KMS-11 (cell line): ENCODE measurements at regions not wholly inside any gene's neighbourhood (a gene's known extent, or its start where the extent isn't known, plus 50 kb on each side); places are given as distances from the start of the nearest gene placed in this dataset.

Experiments
- H2AFZ ChIP-seq: fragments of 200-600 bp; sonication (generic); 2 replicates; pipeline ENCODE4 v1.6.1; 2016; ENCODE audit warnings: antibody characterized with exemption, mixed run types, low read depth
- H3K27ac ChIP-seq: fragments of 200-600 bp; sonication (generic); 2 replicates; pipeline ENCODE4 v1.6.1; 2016; ENCODE audit warnings: mild to moderate bottlenecking, mixed run types
- H3K27me3 ChIP-seq: fragments of 200-600 bp; sonication (generic); 2 replicates; pipeline ENCODE4 v1.6.1; 2017; ENCODE audit warnings: mild to moderate bottlenecking, low read depth, mixed run types, moderate library complexity; ENCODE audit not compliant: insufficient read depth
- H3K36me3 ChIP-seq: fragments of 200-600 bp; sonication (generic); 2 replicates; pipeline ENCODE4 v1.6.1; 2017; ENCODE audit warnings: mild to moderate bottlenecking, mixed run types; ENCODE audit not compliant: insufficient read depth
- H3K4me1 ChIP-seq: fragments of 200-600 bp; sonication (generic); 2 replicates; pipeline ENCODE4 v1.6.1; 2016; ENCODE audit warnings: mild to moderate bottlenecking, low read depth, mixed run types; ENCODE audit not compliant: poor library complexity, severe bottlenecking
- H3K4me2 ChIP-seq: fragments of 200-600 bp; sonication (generic); 2 replicates; pipeline ENCODE4 v1.7.0; 2016; ENCODE audit warnings: mild to moderate bottlenecking, mixed run types
- H3K4me3 ChIP-seq: fragments of 200-600 bp; sonication (generic); IDR thresholded peaks from 2 replicates; pipeline ENCODE4 v1.6.1; 2017; ENCODE audit warnings: low read depth, low read length, mixed read lengths; ENCODE audit not compliant: insufficient read depth
- H3K79me2 ChIP-seq: fragments of 200-600 bp; sonication (generic); 2 replicates; pipeline ENCODE4 v1.6.1; 2016; ENCODE audit warnings: low read depth, mixed run types; ENCODE audit not compliant: insufficient read depth
- H3K9ac ChIP-seq: fragments of 200-600 bp; sonication (generic); 2 replicates; pipeline ENCODE4 v1.6.1; 2016; ENCODE audit warnings: mild to moderate bottlenecking, mixed run types
- H4K20me1 ChIP-seq: fragments of 200-600 bp; sonication (generic); 2 replicates; pipeline ENCODE4 v1.6.1; 2016; ENCODE audit warnings: mild to moderate bottlenecking, mixed run types; ENCODE audit not compliant: insufficient read depth
- TF ChIP-seq, protein P1 (sequence below): fragments of 200-600 bp; sonication (generic); conservative IDR thresholded peaks from 2 replicates; pipeline ENCODE4 v1.6.1; 2017; ENCODE audit warnings: low read depth, mild to moderate bottlenecking, antibody characterized with exemption, low read length, moderate library complexity, mixed read lengths

- Histone ChIP-seq H2AFZ (no peak overlapping the region), H3K9ac (no peak overlapping the region), H3K27ac (no peak overlapping the region), H4K20me1 (no peaks in the 10 kb centered on the region), H3K79me2 (no peaks in the 10 kb centered on the region), H3K27me3 (no peaks in the 10 kb centered on the region), H3K4me3 (no peak overlapping the region), H3K4me2 (no peak overlapping the region), H3K36me3 (no peaks in the 10 kb centered on the region), H3K4me1 (no peaks in the 10 kb centered on the region)
- TF ChIP-seq, protein P1, sequence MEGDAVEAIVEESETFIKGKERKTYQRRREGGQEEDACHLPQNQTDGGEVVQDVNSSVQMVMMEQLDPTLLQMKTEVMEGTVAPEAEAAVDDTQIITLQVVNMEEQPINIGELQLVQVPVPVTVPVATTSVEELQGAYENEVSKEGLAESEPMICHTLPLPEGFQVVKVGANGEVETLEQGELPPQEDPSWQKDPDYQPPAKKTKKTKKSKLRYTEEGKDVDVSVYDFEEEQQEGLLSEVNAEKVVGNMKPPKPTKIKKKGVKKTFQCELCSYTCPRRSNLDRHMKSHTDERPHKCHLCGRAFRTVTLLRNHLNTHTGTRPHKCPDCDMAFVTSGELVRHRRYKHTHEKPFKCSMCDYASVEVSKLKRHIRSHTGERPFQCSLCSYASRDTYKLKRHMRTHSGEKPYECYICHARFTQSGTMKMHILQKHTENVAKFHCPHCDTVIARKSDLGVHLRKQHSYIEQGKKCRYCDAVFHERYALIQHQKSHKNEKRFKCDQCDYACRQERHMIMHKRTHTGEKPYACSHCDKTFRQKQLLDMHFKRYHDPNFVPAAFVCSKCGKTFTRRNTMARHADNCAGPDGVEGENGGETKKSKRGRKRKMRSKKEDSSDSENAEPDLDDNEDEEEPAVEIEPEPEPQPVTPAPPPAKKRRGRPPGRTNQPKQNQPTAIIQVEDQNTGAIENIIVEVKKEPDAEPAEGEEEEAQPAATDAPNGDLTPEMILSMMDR = no peak
Measured at GRCh38 chr7:32228601-32229000, 158.4 kb upstream of the PDE1C start.

DNA sequence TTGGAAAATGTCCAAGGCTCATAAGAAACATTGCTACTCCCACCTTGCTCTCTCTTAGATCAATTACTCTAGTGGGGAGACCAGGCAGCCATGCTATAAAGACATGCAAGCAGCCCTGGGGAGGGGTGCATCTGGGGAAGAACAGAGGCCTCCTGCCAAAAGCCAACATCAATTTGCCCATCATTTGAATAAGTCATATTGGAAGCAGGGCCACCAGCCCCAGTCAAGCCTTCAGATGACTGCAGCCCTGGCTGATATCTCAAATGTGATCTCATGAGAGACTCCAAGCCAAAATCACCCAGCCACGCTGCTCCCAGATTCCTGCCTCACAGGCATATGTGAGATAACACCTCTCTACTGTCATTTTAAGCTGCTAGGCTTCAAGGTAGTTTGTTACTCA is 157.5 kb upstream of the PDE1C start:
- TF ChIP-seq, protein P1 = no peak
- H3K27ac ChIP-seq = no peak overlapping the region
- no peak overlapping the region for H3K9ac ChIP-seq
- no peaks in the 10 kb centered on the region for H3K79me2 ChIP-seq
- H3K27me3 ChIP-seq = no peaks in the 10 kb centered on the region
- H3K4me2 ChIP-seq = no peak overlapping the region
- H3K36me3 ChIP-seq = no peaks in the 10 kb centered on the region
- no peaks in the 10 kb centered on the region for H4K20me1 ChIP-seq
- H2AFZ ChIP-seq = no peak overlapping the region
- no peak overlapping the region for H3K4me3 ChIP-seq
- no peaks in the 10 kb centered on the region for H3K4me1 ChIP-seq

DNA sequence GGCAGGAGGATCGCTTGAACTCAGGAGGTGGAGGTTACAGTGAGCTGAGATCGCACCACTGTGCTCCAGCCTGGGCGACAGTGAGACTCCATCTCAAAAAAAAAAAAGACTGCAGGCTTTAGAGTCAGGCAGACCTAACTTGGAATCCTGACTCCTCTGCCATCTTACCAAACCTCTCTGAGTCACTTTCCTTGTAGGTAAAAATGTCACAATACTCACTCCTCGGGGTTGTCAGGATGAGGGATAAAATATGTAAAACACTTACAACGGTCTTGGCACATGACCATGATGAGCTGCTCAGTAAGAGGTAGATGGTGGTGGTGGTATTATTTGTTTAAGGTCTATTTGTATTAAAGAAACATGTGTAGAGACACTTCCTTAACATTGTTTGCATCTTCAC is 154.1 kb upstream of the PDE1C start:
- H3K27ac ChIP-seq = no peak overlapping the region
- no peaks in the 10 kb centered on the region for H4K20me1 ChIP-seq
- TF ChIP-seq, protein P1 = no peak

GRCh38 chr7:32223721-32224120 is 153.5 kb upstream of the PDE1C start:
- Histone ChIP-seq H3K4me1 (peaks cover 10% of the 10 kb centered on the region), H3K4me3 (no peak overlapping the region), H3K27me3 (no peaks in the 10 kb centered on the region), H3K9ac (no peak overlapping the region), H3K79me2 (no peaks in the 10 kb centered on the region), H4K20me1 (no peaks in the 10 kb centered on the region), H3K27ac (no peak overlapping the region), H3K4me2 (no peak overlapping the region), H3K36me3 (no peaks in the 10 kb centered on the region), H2AFZ (no peak overlapping the region)
- TF ChIP-seq, protein P1 = no peak

More for the DNA sequence above, 154.1 kb upstream of the PDE1C start:
- Histone ChIP-seq H3K79me2 (no peaks in the 10 kb centered on the region), H2AFZ (no peak overlapping the region), H3K4me2 (no peak overlapping the region), H3K36me3 (no peaks in the 10 kb centered on the region), H3K9ac (no peak overlapping the region), H3K27me3 (no peaks in the 10 kb centered on the region), H3K4me1 (peaks cover 10% of the 10 kb centered on the region), H3K4me3 (no peak overlapping the region)
